OCI-LY1 (cell line): ENCODE measurements at regions not wholly inside any gene's neighbourhood (a gene's known extent, or its start where the extent isn't known, plus 50 kb on each side); places are given as distances from the start of the nearest gene placed in this dataset.

Experiments used
- H2AFZ ChIP-seq: fragments of 200-600 bp; sonication (generic), shearing (Covaris generic); 2 replicates; pipeline ENCODE4 v1.6.0; 2014; ENCODE audit warnings: antibody characterized with exemption, mild to moderate bottlenecking, low read length
- H3F3A ChIP-seq: fragments of 200-600 bp; sonication (generic), shearing (Covaris generic); 2 replicates; pipeline ENCODE4 v1.6.0; 2014; ENCODE audit warnings: mild to moderate bottlenecking, antibody characterized with exemption, low read length, moderate library complexity; ENCODE audit not compliant: insufficient read depth
- H3K27ac ChIP-seq: fragments of 200-600 bp; sonication (generic); 2 replicates; pipeline ENCODE4 v1.5.1; 2014; ENCODE audit warnings: low read length, mixed run types, mild to moderate bottlenecking, low read depth; ENCODE audit not compliant: poor library complexity, severe bottlenecking
- H3K27me3 ChIP-seq: fragments of 200-600 bp; sonication (generic); 2 replicates; pipeline ENCODE4 v1.6.0; 2014; ENCODE audit warnings: antibody characterized with exemption, mild to moderate bottlenecking, low read length, moderate library complexity; ENCODE audit not compliant: insufficient read depth
- H3K36me3 ChIP-seq: fragments of 200-600 bp; sonication (generic); 2 replicates; pipeline ENCODE4 v1.6.1; 2014; ENCODE audit warnings: mild to moderate bottlenecking, antibody characterized with exemption, low read length, moderate library complexity, mixed read lengths; ENCODE audit not compliant: insufficient read depth
- H3K4me1 ChIP-seq: fragments of 200-600 bp; sonication (generic); 2 replicates; pipeline ENCODE4 v1.5.1; 2014; ENCODE audit warnings: mild to moderate bottlenecking, low read length, moderate library complexity; ENCODE audit not compliant: insufficient read depth, severe bottlenecking
- H3K4me2 ChIP-seq: fragments of 200-600 bp; sonication (generic), shearing (Covaris generic); 2 replicates; pipeline ENCODE4 v1.6.1; 2014; ENCODE audit warnings: low read length
- H3K4me3 ChIP-seq: fragments of 200-600 bp; sonication (generic); 2 replicates; pipeline ENCODE4 v1.5.1; 2014; ENCODE audit warnings: low read length, low read depth, mild to moderate bottlenecking, mixed read lengths; ENCODE audit not compliant: poor library complexity, severe bottlenecking
- H3K79me2 ChIP-seq: fragments of 200-600 bp; shearing (Covaris generic); 2 replicates; pipeline ENCODE4 v1.6.1; 2016; ENCODE audit warnings: mixed run types, low read length, mixed read lengths; ENCODE audit not compliant: insufficient read depth
- H3K9ac ChIP-seq: fragments of 200-600 bp; sonication (generic), shearing (Covaris generic); 2 replicates; pipeline ENCODE4 v1.6.1; 2014; ENCODE audit warnings: mild to moderate bottlenecking, low read length, mixed read lengths
- H3K9me2 ChIP-seq: fragments of 200-600 bp; sonication (generic), shearing (Covaris generic); 2 replicates; pipeline ENCODE4 v1.6.1; 2014; ENCODE audit warnings: low read depth, mild to moderate bottlenecking, low read length, mixed read lengths
- H3K9me3 ChIP-seq: fragments of 200-600 bp; shearing (Covaris generic); 2 replicates; pipeline ENCODE4 v1.6.1; 2014; ENCODE audit warnings: low read length, mixed read lengths
- H4K20me1 ChIP-seq: fragments of 200-600 bp; sonication (generic), shearing (Covaris generic); 2 replicates; pipeline ENCODE4 v1.6.0; 2016; ENCODE audit warnings: mild to moderate bottlenecking, low read length; ENCODE audit not compliant: insufficient read depth
- CTCF ChIP-seq: fragments of 200-600 bp; sonication (generic), shearing (Covaris generic); IDR thresholded peaks from 2 replicates; pipeline ENCODE4 v1.5.1; 2017; ENCODE audit warnings: mild to moderate bottlenecking, antibody characterized with exemption, low read length, moderate library complexity, mixed read lengths
- EZH2 ChIP-seq: fragments of 200-600 bp; sonication (generic), shearing (Covaris generic); IDR thresholded peaks from 2 replicates; pipeline ENCODE4 v1.8.0; 2017; ENCODE audit warnings: borderline replicate concordance, mixed run types, mild to moderate bottlenecking, antibody characterized with exemption, low read length, moderate library complexity, mixed read lengths

- Histone ChIP-seq H3K9ac (no peak overlapping the region), H3K4me3 (no peak overlapping the region), H3K4me2 (no peak overlapping the region), H3F3A (no peaks in the 10 kb centered on the region), H4K20me1 (no peaks in the 10 kb centered on the region), H3K79me2 (no peaks in the 10 kb centered on the region), H3K4me1 (no peaks in the 10 kb centered on the region), H3K36me3 (no peaks in the 10 kb centered on the region), H3K9me2 (no peaks in the 10 kb centered on the region), H3K27me3 (no peaks in the 10 kb centered on the region), H3K27ac (no peak overlapping the region), H2AFZ (no peak overlapping the region), H3K9me3 (no peaks in the 10 kb centered on the region)
- TF ChIP-seq EZH2 (no peak), CTCF (no peak)
These were observed 50.6 kb upstream of the IRX6 start for GRCh38 chr16:55273356-55273755.

GRCh38 chr16:55273959-55274358, 50.0 kb upstream of the IRX6 start:
- no peaks in the 10 kb centered on the region for H3F3A ChIP-seq
- H3K9me2 ChIP-seq, result no peaks in the 10 kb centered on the region
- no peaks in the 10 kb centered on the region for H3K79me2 ChIP-seq
- no peak overlapping the region for H3K9ac ChIP-seq
- no peaks in the 10 kb centered on the region for H4K20me1 ChIP-seq
- H3K4me2 ChIP-seq, result no peak overlapping the region
- no peak for TF ChIP-seq EZH2
- no peak for TF ChIP-seq CTCF
- H3K27ac ChIP-seq, result no peak overlapping the region
- no peak overlapping the region for H3K4me3 ChIP-seq
- H3K4me1 ChIP-seq, result no peaks in the 10 kb centered on the region
- H3K36me3 ChIP-seq, result no peaks in the 10 kb centered on the region
- H3K9me3 ChIP-seq, result no peaks in the 10 kb centered on the region
- no peak overlapping the region for H2AFZ ChIP-seq
- H3K27me3 ChIP-seq, result no peaks in the 10 kb centered on the region
